ENCODE measurements at regions not wholly inside any gene's neighbourhood (a gene's known extent, or its start where the extent isn't known, plus 50 kb on each side); places are given as distances from the start of the nearest gene placed in this dataset.

DNA sequence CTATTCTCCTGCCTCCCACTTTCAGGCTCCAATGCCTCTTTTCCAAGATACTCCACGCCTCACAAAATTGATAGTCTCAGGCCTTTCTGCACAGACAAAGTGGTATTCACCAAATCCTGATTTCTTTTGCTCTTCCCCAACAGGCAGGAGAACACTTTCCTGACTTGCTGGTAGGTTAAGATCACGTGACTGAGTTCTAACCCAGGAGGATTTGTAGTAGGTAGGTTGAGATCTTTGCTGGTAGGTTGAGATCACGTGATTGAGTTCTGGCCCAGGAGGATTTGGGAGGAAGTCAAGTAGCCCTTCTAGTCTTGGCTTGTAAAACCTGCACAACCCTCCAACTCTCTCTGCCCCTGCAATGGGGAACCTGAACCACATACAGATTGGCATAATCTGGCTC, 741.5 kb downstream of the TYW1 start:
- no peak overlapping the region for H3K27ac Mint-ChIP-seq
- H3K36me3 Mint-ChIP-seq: no peaks in the 10 kb centered on the region
- peaks cover 3% of the 10 kb centered on the region for H3K27me3 Mint-ChIP-seq
- H3K4me3 Mint-ChIP-seq: no peak overlapping the region
- TF ChIP-seq, protein P1, sequence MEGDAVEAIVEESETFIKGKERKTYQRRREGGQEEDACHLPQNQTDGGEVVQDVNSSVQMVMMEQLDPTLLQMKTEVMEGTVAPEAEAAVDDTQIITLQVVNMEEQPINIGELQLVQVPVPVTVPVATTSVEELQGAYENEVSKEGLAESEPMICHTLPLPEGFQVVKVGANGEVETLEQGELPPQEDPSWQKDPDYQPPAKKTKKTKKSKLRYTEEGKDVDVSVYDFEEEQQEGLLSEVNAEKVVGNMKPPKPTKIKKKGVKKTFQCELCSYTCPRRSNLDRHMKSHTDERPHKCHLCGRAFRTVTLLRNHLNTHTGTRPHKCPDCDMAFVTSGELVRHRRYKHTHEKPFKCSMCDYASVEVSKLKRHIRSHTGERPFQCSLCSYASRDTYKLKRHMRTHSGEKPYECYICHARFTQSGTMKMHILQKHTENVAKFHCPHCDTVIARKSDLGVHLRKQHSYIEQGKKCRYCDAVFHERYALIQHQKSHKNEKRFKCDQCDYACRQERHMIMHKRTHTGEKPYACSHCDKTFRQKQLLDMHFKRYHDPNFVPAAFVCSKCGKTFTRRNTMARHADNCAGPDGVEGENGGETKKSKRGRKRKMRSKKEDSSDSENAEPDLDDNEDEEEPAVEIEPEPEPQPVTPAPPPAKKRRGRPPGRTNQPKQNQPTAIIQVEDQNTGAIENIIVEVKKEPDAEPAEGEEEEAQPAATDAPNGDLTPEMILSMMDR (conservative IDR thresholded peaks at IDR 0.05): no peak
- peaks cover 5% of the 10 kb centered on the region for H3K9me3 Mint-ChIP-seq
- DNase-seq (ENCODE audit: extremely low spot score, unreplicated experiment): no peak
- H3K4me1 Mint-ChIP-seq (ENCODE audit: unreplicated experiment): peaks cover 8% of the 10 kb centered on the region

DNA sequence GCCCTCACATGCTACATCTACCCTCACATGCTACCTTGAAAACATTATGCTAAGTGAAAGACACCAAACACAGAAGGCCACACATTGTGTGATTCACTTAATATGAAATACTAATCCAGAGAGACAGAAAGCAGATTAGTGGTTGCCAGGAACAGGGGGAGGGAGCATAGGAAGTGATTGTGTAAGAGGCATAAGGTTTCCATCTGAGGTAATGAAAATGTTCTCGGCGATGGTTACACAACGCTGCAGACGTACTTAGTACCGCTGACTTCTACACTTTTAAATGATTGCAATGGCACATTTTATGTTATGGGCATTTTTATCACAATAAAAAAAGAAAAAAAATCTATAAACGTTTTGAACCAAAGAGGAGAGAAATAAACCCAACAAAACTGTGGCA, 742.3 kb downstream of the TYW1 start:
- peaks cover 3% of the 10 kb centered on the region for H3K27me3 Mint-ChIP-seq
- no peak overlapping the region for H3K27ac Mint-ChIP-seq
- DNase-seq (ENCODE audit: extremely low spot score, unreplicated experiment): no peak
- H3K4me3 Mint-ChIP-seq: no peak overlapping the region
- H3K36me3 Mint-ChIP-seq: no peaks in the 10 kb centered on the region
- H3K9me3 Mint-ChIP-seq: peaks cover 5% of the 10 kb centered on the region
- H3K4me1 Mint-ChIP-seq (ENCODE audit: unreplicated experiment): peaks cover 8% of the 10 kb centered on the region
- TF ChIP-seq, protein P1 (conservative IDR thresholded peaks at IDR 0.05): no peak

DNA sequence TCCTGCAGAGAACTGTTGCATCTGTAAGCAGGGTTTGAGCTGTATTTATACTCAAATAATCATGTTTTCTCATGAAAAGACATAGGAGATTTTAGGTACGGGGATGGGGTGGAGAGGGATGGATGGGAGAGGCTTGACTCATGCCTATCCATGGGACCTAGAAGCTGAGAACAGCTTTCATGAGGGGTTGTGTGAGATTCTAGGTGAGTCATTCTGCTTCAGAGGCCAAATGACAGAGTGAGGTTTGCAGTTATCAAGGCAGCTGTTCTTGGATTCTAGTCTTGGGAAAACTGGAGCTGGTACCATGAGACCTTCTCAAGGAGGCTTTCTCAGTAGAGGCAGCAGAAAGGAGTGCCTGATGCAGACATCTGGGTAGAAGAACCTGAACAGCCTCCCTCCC, 746.9 kb downstream of the TYW1 start:
- no peak overlapping the region for H3K27ac Mint-ChIP-seq
- peaks cover 5% of the 10 kb centered on the region for H3K9me3 Mint-ChIP-seq
- TF ChIP-seq, protein P1 (conservative IDR thresholded peaks at IDR 0.05): no peak
- no peak for DNase-seq (ENCODE audit: extremely low spot score, unreplicated experiment)
- no peak overlapping the region for H3K4me3 Mint-ChIP-seq
- H3K4me1 Mint-ChIP-seq (ENCODE audit: unreplicated experiment): peaks cover 8% of the 10 kb centered on the region
- no peaks in the 10 kb centered on the region for H3K36me3 Mint-ChIP-seq
- H3K27me3 Mint-ChIP-seq: peaks cover 3% of the 10 kb centered on the region

DNA sequence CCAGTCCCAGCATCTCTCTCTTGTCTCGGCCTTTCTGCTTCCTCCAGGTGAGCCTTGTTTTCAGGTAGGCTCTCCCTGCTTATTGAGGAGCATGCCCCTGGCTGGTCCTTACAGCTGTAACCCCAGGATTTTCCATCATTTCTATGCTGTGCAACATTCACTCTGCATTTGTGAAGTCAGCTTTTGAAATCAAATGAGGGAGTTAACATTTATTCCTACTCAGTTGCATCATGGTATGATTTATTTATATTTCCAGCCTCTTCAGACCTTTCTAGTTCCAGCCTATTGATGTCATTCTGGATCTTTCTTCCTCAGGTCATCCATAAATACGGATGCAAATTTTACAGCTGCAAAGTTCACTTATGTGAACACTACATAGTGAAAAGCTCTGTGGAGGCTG, 755.6 kb downstream of the TYW1 start:
- Mint-ChIP-seq H3K4me3 (no peak overlapping the region), H3K27me3 (no peaks in the 10 kb centered on the region), H3K9me3 (peaks cover 19% of the 10 kb centered on the region), H3K36me3 (no peaks in the 10 kb centered on the region), H3K4me1 (ENCODE audit: unreplicated experiment) (peaks cover 4% of the 10 kb centered on the region), H3K27ac (no peak overlapping the region)
- TF ChIP-seq, protein P1 (conservative IDR thresholded peaks at IDR 0.05): no peak
- DNase-seq (ENCODE audit: extremely low spot score, unreplicated experiment): no peak

DNA sequence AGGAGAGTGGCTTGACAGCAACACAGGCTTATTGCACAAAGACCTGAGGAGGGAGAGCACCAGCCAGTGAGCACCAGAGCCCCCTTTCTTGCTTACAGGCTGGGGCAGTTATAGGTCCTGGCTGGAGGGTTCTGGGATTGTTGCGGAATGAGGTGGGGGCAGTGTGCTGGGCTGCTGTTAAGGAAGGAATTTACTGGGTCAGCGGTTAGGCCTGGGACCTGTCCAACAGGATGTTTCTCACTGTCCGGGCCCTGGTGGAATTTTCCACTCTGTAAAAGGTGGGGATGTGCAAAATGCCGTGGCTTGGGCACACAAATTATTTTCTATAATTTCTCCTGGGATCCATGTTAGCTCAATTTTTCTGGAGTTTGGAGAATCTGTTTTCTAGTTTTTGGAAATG, 757.3 kb downstream of the TYW1 start:
- Mint-ChIP-seq H3K9me3 (peaks cover 21% of the 10 kb centered on the region), H3K27me3 (no peaks in the 10 kb centered on the region), H3K4me3 (no peak overlapping the region), H3K27ac (no peak overlapping the region), H3K36me3 (no peaks in the 10 kb centered on the region), H3K4me1 (ENCODE audit: unreplicated experiment) (peaks cover 8% of the 10 kb centered on the region)
- no peak for DNase-seq (ENCODE audit: extremely low spot score, unreplicated experiment)
- TF ChIP-seq, protein P1 (conservative IDR thresholded peaks at IDR 0.05): no peak

DNA sequence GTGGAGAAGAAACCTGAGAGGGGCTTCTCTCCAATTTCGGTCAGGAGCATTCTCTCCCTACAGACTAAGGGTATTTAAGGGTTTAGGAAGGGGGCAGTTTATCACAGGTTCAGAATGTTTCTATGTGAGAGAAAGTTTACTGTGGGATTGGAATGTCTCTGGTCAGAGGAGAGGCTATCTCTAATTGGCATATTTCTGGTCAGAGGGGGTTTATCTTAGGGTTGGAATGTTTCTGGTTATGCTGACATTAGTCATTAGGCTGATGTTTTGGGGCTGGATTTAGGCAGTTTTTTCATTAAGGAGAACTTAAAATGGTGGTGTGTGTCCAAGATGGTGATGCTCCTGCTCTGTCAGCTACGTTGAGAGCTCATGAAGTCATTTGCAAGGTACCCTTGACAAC, 758.0 kb downstream of the TYW1 start:
- Mint-ChIP-seq H3K27me3 (no peaks in the 10 kb centered on the region), H3K27ac (no peak overlapping the region), H3K4me3 (no peak overlapping the region), H3K9me3 (peaks cover 14% of the 10 kb centered on the region), H3K4me1 (ENCODE audit: unreplicated experiment) (peaks cover 9% of the 10 kb centered on the region), H3K36me3 (no peaks in the 10 kb centered on the region)
- TF ChIP-seq, protein P1 (conservative IDR thresholded peaks at IDR 0.05): no peak
- no peak for DNase-seq (ENCODE audit: extremely low spot score, unreplicated experiment)

Measured in type B pancreatic cell (in vitro differentiated cells).